ENCODE measurements at regions not wholly inside any gene's neighbourhood (a gene's known extent, or its start where the extent isn't known, plus 50 kb on each side); places are given as distances from the start of the nearest gene placed in this dataset.
"Not testable (repeated sequence)": the region's sequence is repeated elsewhere in the genome, so short reads cannot be mapped to it uniquely, and the experiment has no call there.

DNA sequence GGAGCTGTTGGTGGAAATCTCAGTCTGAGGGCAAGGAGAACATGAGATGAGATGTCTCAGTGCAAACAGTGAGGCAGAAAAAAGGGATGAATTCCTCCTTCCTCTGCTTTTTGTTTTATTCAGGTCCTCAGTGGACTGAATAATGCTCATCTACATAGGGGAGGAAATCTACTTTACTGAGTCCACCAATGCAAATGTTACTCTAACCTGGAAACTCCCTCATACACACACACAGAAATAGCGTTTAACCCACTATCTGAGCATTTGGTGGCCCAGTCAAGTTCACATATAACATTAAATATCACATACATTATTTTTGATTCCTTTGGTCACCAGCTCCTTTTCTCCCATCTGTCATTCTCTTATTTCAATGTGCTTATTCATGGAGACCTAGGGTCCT, 418.8 kb downstream of the TMEM135 start:
- DNase-seq, result no peak

DNA sequence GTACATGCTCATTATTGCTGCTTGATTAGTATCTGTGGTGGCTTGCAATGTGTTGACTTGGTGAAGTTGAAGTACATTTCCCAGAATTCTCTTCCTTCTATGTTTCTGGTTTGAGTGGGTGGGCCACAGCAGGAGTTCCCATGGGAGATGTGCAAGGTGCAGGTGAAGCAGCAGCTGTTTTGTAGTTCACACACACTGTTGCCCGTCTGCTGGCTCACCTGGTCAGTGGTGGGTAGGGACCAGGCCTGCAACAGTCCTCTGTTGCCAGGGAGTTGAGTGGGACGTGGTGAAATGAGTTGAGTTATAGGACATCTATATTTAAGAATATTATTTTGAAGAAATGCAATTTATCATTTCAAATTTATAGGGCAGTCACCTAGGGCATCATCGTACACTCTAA, 417.4 kb downstream of the TMEM135 start:
- DNase-seq, result no peak

- DNase-seq, result no peak
These were observed 416.5 kb downstream of the TMEM135 start for GRCh38 chr11:87454241-87454640.

- no peak for DNase-seq
These were observed 415.9 kb downstream of the TMEM135 start for GRCh38 chr11:87453531-87454089.

GRCh38 chr11:87452025-87452424, 414.3 kb downstream of the TMEM135 start:
- DNase-seq, result not testable (repeated sequence)

DNA sequence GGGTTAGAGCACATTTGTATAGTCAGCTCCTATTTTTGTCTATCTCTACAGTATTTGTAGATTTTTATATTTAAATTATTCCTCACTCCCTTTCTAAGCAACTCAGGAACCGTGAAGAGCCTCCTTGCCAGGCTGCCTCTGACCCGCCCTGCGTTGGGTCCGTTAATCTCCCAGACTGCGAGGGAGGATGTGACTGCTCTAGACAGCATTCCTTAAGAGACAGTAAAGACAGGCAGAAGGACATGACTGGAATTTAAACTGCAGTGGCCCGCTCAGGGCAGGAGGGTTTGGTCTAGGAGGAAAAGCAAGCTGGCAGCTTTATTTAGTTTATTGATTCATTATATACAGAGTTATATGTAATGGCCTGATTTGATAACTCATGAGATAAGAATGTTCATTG, 413.7 kb downstream of the TMEM135 start:
- DNase-seq, result no peak

DNA sequence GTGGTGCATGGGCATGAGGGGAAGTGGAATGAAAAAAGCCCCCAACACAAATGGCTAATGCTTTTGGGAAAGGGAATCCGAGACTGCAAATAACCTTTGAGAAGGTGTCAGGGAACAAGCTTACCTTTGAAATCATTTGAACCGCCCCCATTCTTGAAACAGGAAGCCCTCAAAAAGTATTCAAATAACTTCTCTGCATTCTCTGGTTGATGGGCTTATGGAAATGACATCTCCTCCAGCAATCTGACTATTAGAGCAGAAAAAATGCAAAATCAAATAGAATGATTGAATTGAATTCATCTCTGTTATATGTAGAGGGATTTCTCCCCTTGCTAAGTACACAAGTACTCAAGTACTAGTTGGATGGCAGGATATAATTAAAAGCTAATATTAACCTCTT, 409.9 kb downstream of the TMEM135 start:
- DNase-seq, result no peak

- DNase-seq, result no peak
These were observed 407.3 kb downstream of the TMEM135 start for GRCh38 chr11:87444993-87445392.

GRCh38 chr11:87443707-87444106, 406.0 kb downstream of the TMEM135 start:
- DNase-seq, result no peak

DNA sequence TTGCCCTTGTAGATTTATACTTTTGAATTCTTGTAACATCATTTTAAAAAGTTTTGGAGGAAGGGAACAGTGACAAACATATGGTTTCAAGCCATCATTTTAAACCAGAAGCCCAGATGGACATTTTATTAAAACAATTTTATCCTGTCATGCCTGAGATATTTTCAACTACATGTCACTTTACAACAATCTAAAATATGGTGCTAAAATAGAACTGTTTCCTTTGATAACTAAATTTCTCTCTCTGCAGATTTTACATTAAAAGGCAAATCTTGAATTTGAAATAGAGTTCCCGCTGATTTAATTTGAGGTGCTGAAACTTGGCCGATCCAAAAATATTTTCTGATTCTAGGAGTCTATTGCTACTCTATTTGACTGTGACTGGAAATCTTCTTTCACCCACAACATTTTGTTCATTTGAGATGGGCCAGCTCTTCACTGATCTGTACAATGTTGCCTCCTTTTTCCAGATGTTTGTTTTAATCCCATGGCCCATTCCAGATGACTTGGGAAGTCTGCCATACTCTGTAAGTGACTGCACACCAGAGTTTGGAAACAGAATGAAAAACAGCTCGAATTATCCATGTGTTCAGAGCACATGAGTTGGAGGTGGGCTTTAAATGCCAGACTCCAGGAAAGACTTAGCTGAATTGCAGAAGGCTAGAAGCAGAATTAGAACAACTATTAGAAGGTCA, 402.5 kb downstream of the TMEM135 start:
- DNase-seq, result no peak

GRCh38 chr11:87438416-87438815, 400.7 kb downstream of the TMEM135 start:
- DNase-seq, result no peak

GRCh38 chr11:87437844-87438223, 400.1 kb downstream of the TMEM135 start:
- no peak for DNase-seq

- DNase-seq, result no peak
These were observed 399.6 kb downstream of the TMEM135 start for GRCh38 chr11:87437133-87437843.

GRCh38 chr11:87432022-87432421, 394.3 kb downstream of the TMEM135 start:
- DNase-seq, result no peak

- DNase-seq, result no peak
These were observed 393.7 kb downstream of the TMEM135 start for GRCh38 chr11:87431392-87431791.

DNA sequence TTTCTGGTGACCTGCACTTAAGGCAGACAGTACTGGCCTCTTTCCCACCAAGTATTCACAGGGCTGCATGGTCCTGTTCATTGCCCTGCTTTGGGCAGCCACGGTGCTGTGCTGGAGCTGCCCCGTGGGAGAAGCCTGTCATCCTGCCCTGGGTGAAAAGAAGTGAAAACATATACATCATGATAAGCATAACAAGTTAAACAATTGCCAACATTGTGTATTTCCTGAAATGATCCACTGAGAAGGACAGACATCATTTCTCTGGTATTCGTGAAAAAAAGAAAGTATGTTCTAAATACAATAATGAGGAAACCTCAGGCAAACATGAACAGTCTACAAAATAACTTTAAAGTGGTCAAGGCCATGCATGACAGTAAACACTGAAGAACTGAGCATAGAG, 393.1 kb downstream of the TMEM135 start:
- no peak for DNase-seq

DNA sequence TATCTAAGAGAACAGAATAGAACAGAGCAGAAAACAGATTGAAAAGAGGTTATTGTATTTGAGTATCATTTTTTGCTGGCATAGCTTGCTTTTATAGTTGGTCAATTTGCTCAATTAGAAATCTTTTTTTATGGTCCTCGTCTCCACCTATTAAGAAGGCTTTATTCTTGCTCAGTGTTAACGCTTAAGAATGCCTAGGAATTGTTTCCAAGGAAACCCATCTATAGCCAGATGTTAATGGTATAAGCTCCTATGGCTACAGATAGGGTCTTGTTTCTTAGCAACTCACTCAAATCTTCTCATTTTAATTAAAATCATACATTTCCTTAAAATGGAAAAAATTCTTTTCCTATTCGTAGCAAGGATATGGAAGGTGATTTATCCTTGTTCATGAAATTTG, 392.3 kb downstream of the TMEM135 start:
- DNase-seq, result no peak

DNA sequence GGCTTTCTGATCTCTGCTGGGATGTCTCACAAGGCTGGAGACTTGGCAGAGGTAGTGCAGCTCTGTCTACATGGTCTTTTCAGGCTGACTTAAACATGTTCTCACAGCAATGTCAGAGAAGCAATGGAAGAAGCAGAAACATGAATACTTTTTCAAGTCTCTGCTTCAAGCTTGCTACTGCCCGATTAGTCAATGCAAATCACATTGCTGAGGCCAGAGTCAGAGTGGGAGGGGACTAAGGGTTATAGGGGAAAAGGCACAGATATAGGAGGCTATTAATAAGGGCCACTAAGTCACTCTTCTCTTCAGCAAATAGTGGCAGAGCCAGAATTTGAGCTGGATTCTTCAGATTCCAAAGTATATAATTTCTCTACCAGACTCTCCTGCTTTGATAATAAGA, 390.5 kb downstream of the TMEM135 start:
- no peak for DNase-seq

DNA sequence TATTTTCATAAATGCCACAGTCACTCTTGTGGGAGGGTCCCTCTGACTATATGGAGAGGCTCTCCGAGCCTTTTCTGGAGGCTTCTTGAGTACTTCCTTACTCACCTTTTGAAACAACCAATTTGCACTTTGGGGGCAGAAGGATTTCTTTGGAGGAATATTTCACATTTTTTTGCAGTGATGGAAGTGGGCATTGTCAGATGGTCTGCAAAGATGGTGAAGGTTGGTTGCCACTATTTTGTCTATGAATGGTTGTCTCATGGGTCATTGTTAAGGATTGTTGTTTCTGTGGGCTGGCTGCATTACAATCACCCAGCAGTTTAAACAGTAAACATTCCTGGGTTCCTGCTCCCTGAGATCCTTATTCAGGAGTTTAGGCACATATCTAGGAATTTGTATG, 388.2 kb downstream of the TMEM135 start:
- DNase-seq, result no peak

GRCh38 chr11:87425391-87425790, 387.7 kb downstream of the TMEM135 start:
- DNase-seq, result no peak

GRCh38 chr11:87423161-87423560, 385.4 kb downstream of the TMEM135 start:
- DNase-seq, result no peak

- DNase-seq, result no peak
These were observed 384.8 kb downstream of the TMEM135 start for GRCh38 chr11:87422566-87422965.

DNA sequence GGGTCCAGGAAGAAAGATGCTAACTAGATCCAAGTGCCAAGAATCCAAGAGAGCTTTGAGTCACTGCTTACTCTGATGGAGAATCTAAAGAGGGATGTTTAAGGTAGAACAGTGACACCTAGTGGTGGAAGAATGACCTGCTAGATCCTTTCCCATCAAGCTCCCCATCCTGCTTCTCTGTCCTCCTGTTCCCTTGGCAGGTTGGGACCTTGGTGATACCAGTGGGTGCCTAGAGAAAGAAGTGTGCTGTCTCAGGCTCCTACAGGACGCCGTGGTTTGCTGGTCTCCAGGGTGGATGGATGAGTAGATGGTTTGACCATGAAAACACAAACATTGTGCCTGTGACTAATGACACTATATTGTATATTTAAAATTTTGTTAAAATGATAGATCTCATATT, 383.7 kb downstream of the TMEM135 start:
- DNase-seq, result peak; percentile 55

- no peak for DNase-seq
These were observed 380.2 kb downstream of the TMEM135 start for GRCh38 chr11:87417951-87418350.

GRCh38 chr11:87405843-87406242, 368.1 kb downstream of the TMEM135 start:
- DNase-seq, result no peak
